Astrocyte of the cerebellum (primary cell): ENCODE measurements at regions not wholly inside any gene's neighbourhood (a gene's known extent, or its start where the extent isn't known, plus 50 kb on each side); places are given as distances from the start of the nearest gene placed in this dataset.

Experiments used
- DNase-seq: peaks from one replicate; pipeline ENCODE4 v3.0.0-alpha.2; 2011; ENCODE audit warnings: low read depth
- H3K4me3 ChIP-seq: 2 replicates; pipeline ENCODE4 v1.5.1; 2011; ENCODE audit warnings: mild to moderate bottlenecking, low read depth, low read length, moderate library complexity
- CTCF ChIP-seq: IDR thresholded peaks from 2 replicates; pipeline ENCODE4 v1.5.1; 2012; ENCODE audit warnings: low read length, low read depth, moderate library complexity, mild to moderate bottlenecking; ENCODE audit errors: missing control alignments
- in situ Hi-C: cut with HindIII; loops from 2 replicates; pipeline ENCODE4 v1.10.0; 2017; ENCODE audit warnings: low sequenced_read_pairs

GRCh38 chr12:42640391-42640790, 50.8 kb upstream of the PRICKLE1 start:
- no peak overlapping the region for H3K4me3 ChIP-seq
- in situ Hi-C loops = no loop called here
- no peak for TF ChIP-seq CTCF
- DNase-seq = no peak

- H3K4me3 ChIP-seq = no peak overlapping the region
- in situ Hi-C loops = no loop called here
- no peak for TF ChIP-seq CTCF
- no peak for DNase-seq
Observed at GRCh38 chr12:42639556-42639955, 50.0 kb upstream of the PRICKLE1 start.
